ENCODE measurements at regions not wholly inside any gene's neighbourhood (a gene's known extent, or its start where the extent isn't known, plus 50 kb on each side); places are given as distances from the start of the nearest gene placed in this dataset.

DNA sequence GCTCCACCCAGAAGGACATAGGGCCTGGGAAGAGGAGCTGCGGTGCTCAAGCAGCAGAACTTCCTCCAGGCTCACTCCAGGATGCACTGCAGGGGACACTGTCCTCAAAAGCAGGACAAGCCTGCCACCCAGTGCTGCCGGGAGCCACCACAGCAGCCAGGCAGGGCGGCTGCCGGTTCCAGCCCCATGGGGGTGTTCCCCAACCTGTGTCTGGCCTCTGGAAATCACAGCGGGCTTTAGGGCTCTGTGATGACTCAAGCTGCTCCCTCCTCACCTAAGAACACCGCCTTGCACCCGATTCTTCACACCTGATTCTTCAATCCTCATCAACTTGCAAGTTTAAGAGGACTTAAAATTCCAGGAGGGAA, 71.9 kb upstream of the SLC6A11 start:
- TF ChIP-seq, protein P1, sequence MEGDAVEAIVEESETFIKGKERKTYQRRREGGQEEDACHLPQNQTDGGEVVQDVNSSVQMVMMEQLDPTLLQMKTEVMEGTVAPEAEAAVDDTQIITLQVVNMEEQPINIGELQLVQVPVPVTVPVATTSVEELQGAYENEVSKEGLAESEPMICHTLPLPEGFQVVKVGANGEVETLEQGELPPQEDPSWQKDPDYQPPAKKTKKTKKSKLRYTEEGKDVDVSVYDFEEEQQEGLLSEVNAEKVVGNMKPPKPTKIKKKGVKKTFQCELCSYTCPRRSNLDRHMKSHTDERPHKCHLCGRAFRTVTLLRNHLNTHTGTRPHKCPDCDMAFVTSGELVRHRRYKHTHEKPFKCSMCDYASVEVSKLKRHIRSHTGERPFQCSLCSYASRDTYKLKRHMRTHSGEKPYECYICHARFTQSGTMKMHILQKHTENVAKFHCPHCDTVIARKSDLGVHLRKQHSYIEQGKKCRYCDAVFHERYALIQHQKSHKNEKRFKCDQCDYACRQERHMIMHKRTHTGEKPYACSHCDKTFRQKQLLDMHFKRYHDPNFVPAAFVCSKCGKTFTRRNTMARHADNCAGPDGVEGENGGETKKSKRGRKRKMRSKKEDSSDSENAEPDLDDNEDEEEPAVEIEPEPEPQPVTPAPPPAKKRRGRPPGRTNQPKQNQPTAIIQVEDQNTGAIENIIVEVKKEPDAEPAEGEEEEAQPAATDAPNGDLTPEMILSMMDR (IDR thresholded peaks at IDR 0.05; ENCODE audit: insufficient read depth, low read length, severe bottlenecking), result no peak
- FAIRE-seq (no peak), DNase-seq (ENCODE audit: low read depth) (no peak)
- Histone ChIP-seq H3K4me3 (ENCODE audit: low read depth, low read length) (no peak overlapping the region), H3K36me3 (ENCODE audit: control insufficient read depth, insufficient read depth, low read length) (no peaks in the 10 kb centered on the region), H3K27me3 (ENCODE audit: control insufficient read depth, insufficient read depth, low read length) (peaks cover 5% of the 10 kb centered on the region)

DNA sequence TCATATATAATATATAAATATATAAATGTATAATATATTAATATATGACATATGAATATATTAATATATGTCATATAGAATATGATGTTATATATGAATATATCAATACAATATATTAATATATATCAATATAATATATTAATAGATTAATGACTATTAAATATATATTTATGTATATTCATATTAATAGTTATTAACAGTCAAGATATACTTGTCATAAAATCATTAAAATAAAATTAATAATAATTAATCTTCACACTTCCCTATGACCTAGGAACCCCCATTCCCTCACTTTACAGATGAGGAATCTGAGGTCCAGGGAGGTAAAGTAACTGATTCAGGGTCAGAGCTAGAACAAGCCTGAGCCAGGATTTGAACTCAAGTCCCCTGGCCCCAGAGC, 70.6 kb upstream of the SLC6A11 start:
- TF ChIP-seq, protein P1 (IDR thresholded peaks at IDR 0.05; ENCODE audit: insufficient read depth, low read length, severe bottlenecking), result no peak
- Histone ChIP-seq H3K36me3 (ENCODE audit: control insufficient read depth, insufficient read depth, low read length) (no peaks in the 10 kb centered on the region), H3K4me3 (ENCODE audit: low read depth, low read length) (no peak overlapping the region), H3K27me3 (ENCODE audit: control insufficient read depth, insufficient read depth, low read length) (peaks cover 1% of the 10 kb centered on the region)
- DNase-seq (ENCODE audit: low read depth) (no peak), FAIRE-seq (no peak)

DNA sequence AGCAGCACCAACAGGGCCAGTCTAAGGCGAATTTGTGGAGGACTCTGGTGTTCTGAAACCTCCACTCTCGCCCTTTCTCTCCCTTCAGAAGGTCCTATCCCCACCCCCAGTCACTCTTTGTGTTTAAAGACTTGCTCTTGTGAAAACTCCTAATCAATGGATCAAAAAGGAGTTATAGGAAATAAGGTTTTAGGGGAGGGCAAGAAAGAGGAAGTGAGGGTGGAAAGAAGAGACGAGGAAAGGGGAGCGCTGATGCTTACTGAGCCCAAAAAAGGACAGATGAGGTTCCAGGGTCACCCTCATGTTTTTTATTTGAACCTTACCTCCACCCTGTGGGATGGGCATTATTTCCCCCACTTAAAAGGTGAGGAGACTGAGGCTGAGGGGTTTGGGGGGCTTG, 70.0 kb upstream of the SLC6A11 start:
- no peak overlapping the region for H3K4me3 ChIP-seq (ENCODE audit: low read depth, low read length)
- FAIRE-seq (no peak), DNase-seq (ENCODE audit: low read depth) (no peak)
- H3K36me3 ChIP-seq (ENCODE audit: control insufficient read depth, insufficient read depth, low read length), result no peaks in the 10 kb centered on the region
- TF ChIP-seq, protein P1 (IDR thresholded peaks at IDR 0.05; ENCODE audit: insufficient read depth, low read length, severe bottlenecking), result no peak
- H3K27me3 ChIP-seq (ENCODE audit: control insufficient read depth, insufficient read depth, low read length), result peaks cover 1% of the 10 kb centered on the region

DNA sequence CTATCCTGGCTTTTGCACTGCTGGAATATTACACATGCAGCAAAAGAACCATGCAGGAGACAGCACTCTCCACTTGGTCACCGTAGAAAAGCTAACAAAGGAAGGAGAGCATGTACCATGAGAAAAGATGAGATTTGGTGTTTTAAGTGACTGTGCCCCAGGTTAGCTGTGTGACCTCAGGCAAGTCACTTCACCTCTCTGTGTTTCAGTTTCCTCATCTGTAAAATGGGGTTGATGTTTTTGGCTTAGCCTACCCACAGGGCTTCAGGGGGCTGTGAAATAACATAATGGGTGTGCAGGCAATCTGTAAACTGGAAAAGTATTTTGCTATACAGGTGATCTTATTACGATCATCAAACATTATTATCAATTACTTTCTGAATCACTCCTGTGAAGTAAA, 69.3 kb upstream of the SLC6A11 start:
- TF ChIP-seq, protein P1 (IDR thresholded peaks at IDR 0.05; ENCODE audit: insufficient read depth, low read length, severe bottlenecking), result no peak
- Histone ChIP-seq H3K4me3 (ENCODE audit: low read depth, low read length) (no peak overlapping the region), H3K36me3 (ENCODE audit: control insufficient read depth, insufficient read depth, low read length) (no peaks in the 10 kb centered on the region), H3K27me3 (ENCODE audit: control insufficient read depth, insufficient read depth, low read length) (peaks cover 1% of the 10 kb centered on the region)
- FAIRE-seq (no peak), DNase-seq (ENCODE audit: low read depth) (no peak)

DNA sequence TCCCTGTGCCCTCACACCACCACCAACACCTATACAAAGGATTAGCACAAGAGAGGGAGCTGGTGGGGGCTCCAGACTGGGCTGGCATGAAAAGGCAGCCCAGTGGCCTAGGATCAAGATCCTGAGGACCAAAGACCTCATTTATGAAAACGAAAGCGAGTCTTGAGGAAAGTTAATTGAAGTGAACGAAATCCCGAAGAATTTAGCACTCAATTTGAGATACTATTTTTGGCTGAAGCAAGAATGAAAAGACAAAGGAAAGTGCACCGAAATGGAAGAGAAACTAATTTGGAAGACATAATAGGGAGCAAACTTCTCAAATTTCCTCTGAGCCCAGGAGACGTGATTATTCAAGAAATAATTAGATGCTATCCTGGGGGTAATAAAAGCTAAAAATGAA, 68.7 kb upstream of the SLC6A11 start:
- Histone ChIP-seq H3K4me3 (ENCODE audit: low read depth, low read length) (no peak overlapping the region), H3K27me3 (ENCODE audit: control insufficient read depth, insufficient read depth, low read length) (peaks cover 1% of the 10 kb centered on the region), H3K36me3 (ENCODE audit: control insufficient read depth, insufficient read depth, low read length) (no peaks in the 10 kb centered on the region)
- DNase-seq (ENCODE audit: low read depth) (no peak), FAIRE-seq (no peak)
- TF ChIP-seq, protein P1 (IDR thresholded peaks at IDR 0.05; ENCODE audit: insufficient read depth, low read length, severe bottlenecking), result no peak

DNA sequence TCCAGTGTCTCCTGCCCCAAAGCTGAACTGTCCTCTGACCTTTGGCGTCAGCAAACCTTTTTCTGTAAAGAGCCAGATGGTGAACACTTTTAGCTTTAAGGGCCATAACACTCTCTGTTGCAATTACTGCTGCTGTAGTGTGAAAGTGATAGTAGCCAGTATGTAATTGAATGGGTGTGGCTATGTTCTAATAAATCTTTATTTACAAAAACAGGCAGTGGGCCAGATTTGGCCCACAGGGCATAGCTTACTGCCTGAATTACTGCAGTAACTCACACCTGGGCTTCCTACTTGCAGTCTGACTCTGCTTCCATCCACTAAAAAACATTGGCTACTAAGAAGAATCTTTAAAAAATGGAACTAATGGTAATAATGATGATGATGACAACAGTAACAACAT, 68.0 kb upstream of the SLC6A11 start:
- peaks cover 1% of the 10 kb centered on the region for H3K27me3 ChIP-seq (ENCODE audit: control insufficient read depth, insufficient read depth, low read length)
- H3K4me3 ChIP-seq (ENCODE audit: low read depth, low read length), result no peak overlapping the region
- FAIRE-seq, result no peak
- DNase-seq (ENCODE audit: low read depth), result no peak
- no peaks in the 10 kb centered on the region for H3K36me3 ChIP-seq (ENCODE audit: control insufficient read depth, insufficient read depth, low read length)
- TF ChIP-seq, protein P1 (IDR thresholded peaks at IDR 0.05; ENCODE audit: insufficient read depth, low read length, severe bottlenecking), result no peak

Data from bronchial epithelial cell (primary cell).